RWPE2 (cell line): ENCODE measurements at regions not wholly inside any gene's neighbourhood (a gene's known extent, or its start where the extent isn't known, plus 50 kb on each side); places are given as distances from the start of the nearest gene placed in this dataset.
A peak's percentile ranks its signal among the peaks of the same experiment; 100 is the strongest.

Experiments used
- ATAC-seq: fragments of 200-7000 bp; cut with Tn5 transposase; 3 replicates; pipeline ENCODE4 v1.9.1; 2021; ENCODE audit warnings: low read depth
- DNase-seq: peaks from one replicate; pipeline ENCODE4 v3.0.0-alpha.2; 2020; ENCODE audit warnings: low spot score
- H3K27ac ChIP-seq: fragments of 450-650 bp; 2 replicates; pipeline ENCODE4 v1.5.1; 2017; ENCODE audit warnings: mild to moderate bottlenecking; ENCODE audit not compliant: poor library complexity, severe bottlenecking
- H3K27me3 ChIP-seq: fragments of 250-450 bp; sonication (Bioruptor Pico); 2 replicates; pipeline ENCODE4 v1.5.1; 2021; ENCODE audit warnings: mild to moderate bottlenecking, moderate library complexity; ENCODE audit not compliant: insufficient read depth, poor library complexity, severe bottlenecking
- H3K36me3 ChIP-seq: fragments of 250-450 bp; sonication (Bioruptor Pico); 2 replicates; pipeline ENCODE4 v1.5.1; 2020; ENCODE audit warnings: low read depth, mild to moderate bottlenecking, moderate library complexity
- H3K4me1 ChIP-seq: fragments of 250-450 bp; sonication (Bioruptor Pico); 2 replicates; pipeline ENCODE4 v1.5.1; 2021; ENCODE audit warnings: mild to moderate bottlenecking, moderate library complexity; ENCODE audit not compliant: insufficient read depth, poor library complexity, severe bottlenecking
- H3K4me3 ChIP-seq: fragments of 250-450 bp; sonication (Bioruptor Pico); 2 replicates; pipeline ENCODE4 v1.5.1; 2021; ENCODE audit warnings: mild to moderate bottlenecking, moderate library complexity; ENCODE audit not compliant: severe bottlenecking
- H3K9me3 ChIP-seq: fragments of 250-450 bp; sonication (Bioruptor Pico); 2 replicates; pipeline ENCODE4 v1.5.1; 2021; ENCODE audit warnings: mild to moderate bottlenecking, moderate library complexity; ENCODE audit not compliant: severe bottlenecking
- CTCF ChIP-seq: fragments of 450-650 bp; IDR thresholded peaks from one replicate; pipeline ENCODE4 v1.5.1; 2017; ENCODE audit warnings: mild to moderate bottlenecking, moderate library complexity; ENCODE audit not compliant: poor library complexity, severe bottlenecking

- ATAC-seq (peak; percentile 96), DNase-seq (peak; percentile 80)
- peaks cover 22% of the 10 kb centered on the region for H3K4me1 ChIP-seq
- H3K36me3 ChIP-seq = no peaks in the 10 kb centered on the region
- peak overlapping the region; percentile 93 for H3K27ac ChIP-seq
- no peaks in the 10 kb centered on the region for H3K9me3 ChIP-seq
- no peak overlapping the region for H3K4me3 ChIP-seq
- TF ChIP-seq CTCF = no peak
- H3K27me3 ChIP-seq = no peaks in the 10 kb centered on the region
Measured at GRCh38 chr16:80197741-80198201, 343.0 kb upstream of the DYNLRB2 start.

GRCh38 chr16:80191928-80192327 is 348.9 kb upstream of the DYNLRB2 start:
- Histone ChIP-seq H3K27me3 (no peaks in the 10 kb centered on the region), H3K4me3 (no peak overlapping the region), H3K9me3 (no peaks in the 10 kb centered on the region), H3K27ac (no peak overlapping the region), H3K4me1 (no peaks in the 10 kb centered on the region), H3K36me3 (no peaks in the 10 kb centered on the region)
- DNase-seq = no peak
- no peak for TF ChIP-seq CTCF
- ATAC-seq = no peak

- Histone ChIP-seq H3K4me3 (no peak overlapping the region), H3K27me3 (no peaks in the 10 kb centered on the region), H3K36me3 (no peaks in the 10 kb centered on the region), H3K4me1 (no peaks in the 10 kb centered on the region), H3K9me3 (no peaks in the 10 kb centered on the region), H3K27ac (no peak overlapping the region)
- no peak for ATAC-seq
- no peak for DNase-seq
- TF ChIP-seq CTCF = no peak
Measured at GRCh38 chr16:80189476-80190175, 351.2 kb upstream of the DYNLRB2 start.

- no peak for TF ChIP-seq CTCF
- no peak for DNase-seq
- Histone ChIP-seq H3K36me3 (no peaks in the 10 kb centered on the region), H3K9me3 (no peaks in the 10 kb centered on the region), H3K4me3 (no peak overlapping the region), H3K27me3 (no peaks in the 10 kb centered on the region), H3K27ac (peak overlapping the region; percentile 66), H3K4me1 (peaks cover 26% of the 10 kb centered on the region)
- ATAC-seq = peak; percentile 52
Measured at GRCh38 chr16:80176114-80176513, 364.7 kb upstream of the DYNLRB2 start.

GRCh38 chr16:80175011-80175410 is 365.8 kb upstream of the DYNLRB2 start:
- no peaks in the 10 kb centered on the region for H3K36me3 ChIP-seq
- H3K4me1 ChIP-seq = peaks cover 26% of the 10 kb centered on the region
- no peak overlapping the region for H3K4me3 ChIP-seq
- peak overlapping the region; percentile 66 for H3K27ac ChIP-seq
- H3K9me3 ChIP-seq = no peaks in the 10 kb centered on the region
- ATAC-seq (no peak), DNase-seq (no peak)
- no peaks in the 10 kb centered on the region for H3K27me3 ChIP-seq
- no peak for TF ChIP-seq CTCF
